ENCODE measurements at regions not wholly inside any gene's neighbourhood (a gene's known extent, or its start where the extent isn't known, plus 50 kb on each side); places are given as distances from the start of the nearest gene placed in this dataset.

DNA sequence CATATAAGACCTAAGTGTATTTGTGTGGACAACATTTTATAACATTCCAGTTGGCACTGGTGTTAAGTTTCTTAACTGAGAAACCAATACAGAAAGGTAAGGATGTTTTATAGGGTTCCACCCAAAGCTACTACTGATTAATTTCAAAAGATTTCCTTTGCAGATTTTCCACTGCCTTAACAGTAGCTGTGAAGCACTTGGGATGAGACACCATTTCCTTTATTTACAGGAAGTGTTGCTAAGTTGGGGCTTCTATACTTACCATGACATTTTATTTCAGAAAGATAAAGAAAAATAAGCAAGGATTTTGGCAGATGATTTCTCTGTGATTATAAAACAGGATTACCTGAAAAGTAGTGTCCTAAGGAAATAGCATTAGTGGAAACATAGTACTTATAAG, 234.3 kb downstream of the CALCRL start:
- no peak overlapping the region for H3K4me3 ChIP-seq (replicated peaks; ENCODE audit: insufficient read depth, low read length)
- DNase-seq (ENCODE audit: low read depth in 1 of 2, low spot score in 1 of 2) = no peak
- H3K27ac ChIP-seq (replicated peaks) = no peak overlapping the region
- TF ChIP-seq POLR2AphosphoS5 (IDR thresholded peaks at IDR 0.05; ENCODE audit: low read depth) (no peak), GABPA (IDR thresholded peaks at IDR 0.05; ENCODE audit: low read depth) (no peak)
- TF ChIP-seq, protein P1, sequence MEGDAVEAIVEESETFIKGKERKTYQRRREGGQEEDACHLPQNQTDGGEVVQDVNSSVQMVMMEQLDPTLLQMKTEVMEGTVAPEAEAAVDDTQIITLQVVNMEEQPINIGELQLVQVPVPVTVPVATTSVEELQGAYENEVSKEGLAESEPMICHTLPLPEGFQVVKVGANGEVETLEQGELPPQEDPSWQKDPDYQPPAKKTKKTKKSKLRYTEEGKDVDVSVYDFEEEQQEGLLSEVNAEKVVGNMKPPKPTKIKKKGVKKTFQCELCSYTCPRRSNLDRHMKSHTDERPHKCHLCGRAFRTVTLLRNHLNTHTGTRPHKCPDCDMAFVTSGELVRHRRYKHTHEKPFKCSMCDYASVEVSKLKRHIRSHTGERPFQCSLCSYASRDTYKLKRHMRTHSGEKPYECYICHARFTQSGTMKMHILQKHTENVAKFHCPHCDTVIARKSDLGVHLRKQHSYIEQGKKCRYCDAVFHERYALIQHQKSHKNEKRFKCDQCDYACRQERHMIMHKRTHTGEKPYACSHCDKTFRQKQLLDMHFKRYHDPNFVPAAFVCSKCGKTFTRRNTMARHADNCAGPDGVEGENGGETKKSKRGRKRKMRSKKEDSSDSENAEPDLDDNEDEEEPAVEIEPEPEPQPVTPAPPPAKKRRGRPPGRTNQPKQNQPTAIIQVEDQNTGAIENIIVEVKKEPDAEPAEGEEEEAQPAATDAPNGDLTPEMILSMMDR (IDR thresholded peaks at IDR 0.05; ENCODE audit: insufficient read depth, low read length) = no peak
- TF ChIP-seq, protein P2, sequence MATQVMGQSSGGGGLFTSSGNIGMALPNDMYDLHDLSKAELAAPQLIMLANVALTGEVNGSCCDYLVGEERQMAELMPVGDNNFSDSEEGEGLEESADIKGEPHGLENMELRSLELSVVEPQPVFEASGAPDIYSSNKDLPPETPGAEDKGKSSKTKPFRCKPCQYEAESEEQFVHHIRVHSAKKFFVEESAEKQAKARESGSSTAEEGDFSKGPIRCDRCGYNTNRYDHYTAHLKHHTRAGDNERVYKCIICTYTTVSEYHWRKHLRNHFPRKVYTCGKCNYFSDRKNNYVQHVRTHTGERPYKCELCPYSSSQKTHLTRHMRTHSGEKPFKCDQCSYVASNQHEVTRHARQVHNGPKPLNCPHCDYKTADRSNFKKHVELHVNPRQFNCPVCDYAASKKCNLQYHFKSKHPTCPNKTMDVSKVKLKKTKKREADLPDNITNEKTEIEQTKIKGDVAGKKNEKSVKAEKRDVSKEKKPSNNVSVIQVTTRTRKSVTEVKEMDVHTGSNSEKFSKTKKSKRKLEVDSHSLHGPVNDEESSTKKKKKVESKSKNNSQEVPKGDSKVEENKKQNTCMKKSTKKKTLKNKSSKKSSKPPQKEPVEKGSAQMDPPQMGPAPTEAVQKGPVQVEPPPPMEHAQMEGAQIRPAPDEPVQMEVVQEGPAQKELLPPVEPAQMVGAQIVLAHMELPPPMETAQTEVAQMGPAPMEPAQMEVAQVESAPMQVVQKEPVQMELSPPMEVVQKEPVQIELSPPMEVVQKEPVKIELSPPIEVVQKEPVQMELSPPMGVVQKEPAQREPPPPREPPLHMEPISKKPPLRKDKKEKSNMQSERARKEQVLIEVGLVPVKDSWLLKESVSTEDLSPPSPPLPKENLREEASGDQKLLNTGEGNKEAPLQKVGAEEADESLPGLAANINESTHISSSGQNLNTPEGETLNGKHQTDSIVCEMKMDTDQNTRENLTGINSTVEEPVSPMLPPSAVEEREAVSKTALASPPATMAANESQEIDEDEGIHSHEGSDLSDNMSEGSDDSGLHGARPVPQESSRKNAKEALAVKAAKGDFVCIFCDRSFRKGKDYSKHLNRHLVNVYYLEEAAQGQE (IDR thresholded peaks at IDR 0.05; ENCODE audit: insufficient replicate concordance, low read depth) = no peak
- H3K27me3 ChIP-seq (ENCODE audit: insufficient read depth, poor library complexity, severe bottlenecking) = no peaks in the 10 kb centered on the region

DNA sequence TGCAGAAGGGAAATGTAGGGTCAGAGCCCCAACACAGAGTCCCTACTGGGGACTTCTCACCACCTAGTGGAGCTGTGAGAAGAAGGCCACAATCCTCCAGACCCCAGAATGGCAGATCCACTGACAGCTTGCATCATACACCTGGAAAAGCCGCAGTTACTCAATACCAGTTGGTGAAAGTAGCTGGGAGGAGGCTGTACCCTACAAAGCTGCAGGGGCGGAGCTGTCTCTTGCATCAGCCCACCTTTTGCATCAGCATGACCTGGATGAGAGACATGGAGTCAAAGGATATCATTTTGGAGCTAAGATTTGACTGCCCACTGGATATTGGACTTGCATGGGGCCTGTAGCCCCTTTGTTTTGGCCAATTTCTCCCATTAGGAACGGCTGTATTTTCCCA, 237.3 kb downstream of the CALCRL start:
- TF ChIP-seq, protein P2 (IDR thresholded peaks at IDR 0.05; ENCODE audit: insufficient replicate concordance, low read depth) = no peak
- TF ChIP-seq POLR2AphosphoS5 (IDR thresholded peaks at IDR 0.05; ENCODE audit: low read depth) (no peak), SPI1 (IDR thresholded peaks at IDR 0.05; ENCODE audit: borderline replicate concordance, low read depth) (no peak), GABPA (IDR thresholded peaks at IDR 0.05; ENCODE audit: low read depth) (no peak)
- TF ChIP-seq, protein P1 (IDR thresholded peaks at IDR 0.05; ENCODE audit: insufficient read depth, low read length) = no peak
- DNase-seq (ENCODE audit: low read depth in 1 of 2, low spot score in 1 of 2) = no peak
- H3K27ac ChIP-seq (replicated peaks) = no peak overlapping the region
- no peaks in the 10 kb centered on the region for H3K27me3 ChIP-seq (ENCODE audit: insufficient read depth, poor library complexity, severe bottlenecking)
- no peak overlapping the region for H3K4me3 ChIP-seq (replicated peaks; ENCODE audit: insufficient read depth, low read length)

DNA sequence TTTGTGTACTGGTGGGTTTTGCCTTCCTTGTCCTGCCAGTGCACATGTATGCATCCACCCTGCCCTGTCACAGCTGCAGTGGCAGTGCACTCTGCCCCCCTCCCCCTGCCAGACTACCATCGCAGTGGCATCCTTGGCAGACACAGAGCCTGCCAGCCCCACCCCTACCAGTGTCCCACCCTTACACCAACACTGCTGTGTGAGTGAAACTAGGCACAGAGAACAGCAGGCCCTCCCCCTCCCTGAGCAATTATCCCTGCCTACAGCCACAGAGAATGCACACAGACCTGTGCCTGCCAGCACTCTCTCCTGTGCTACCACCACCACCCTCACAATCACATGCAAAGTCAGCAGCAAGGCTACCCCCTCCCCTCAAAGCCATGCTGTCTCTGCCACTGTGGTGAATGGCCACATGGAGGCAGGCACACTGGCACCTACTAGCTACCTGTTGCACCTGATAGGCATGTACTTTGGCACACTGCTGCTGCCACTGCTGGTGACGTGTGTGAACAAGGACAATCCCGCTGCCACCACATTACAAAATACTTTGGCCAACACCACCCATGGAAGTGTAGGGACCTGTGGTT, 239.8 kb downstream of the CALCRL start:
- TF ChIP-seq GABPA (IDR thresholded peaks at IDR 0.05; ENCODE audit: low read depth) (no peak), SPI1 (IDR thresholded peaks at IDR 0.05; ENCODE audit: borderline replicate concordance, low read depth) (no peak), POLR2AphosphoS5 (IDR thresholded peaks at IDR 0.05; ENCODE audit: low read depth) (no peak)
- TF ChIP-seq, protein P2 (IDR thresholded peaks at IDR 0.05; ENCODE audit: insufficient replicate concordance, low read depth) = no peak
- TF ChIP-seq, protein P1 (IDR thresholded peaks at IDR 0.05; ENCODE audit: insufficient read depth, low read length) = no peak
- no peak overlapping the region for H3K4me3 ChIP-seq (replicated peaks; ENCODE audit: insufficient read depth, low read length)

More for the DNA sequence above, 239.8 kb downstream of the CALCRL start:
- Histone ChIP-seq H3K27me3 (ENCODE audit: insufficient read depth, poor library complexity, severe bottlenecking) (no peaks in the 10 kb centered on the region), H3K27ac (replicated peaks) (no peak overlapping the region)
- no peak for DNase-seq (ENCODE audit: low read depth in 1 of 2, low spot score in 1 of 2)
